ENCODE measurements at regions not wholly inside any gene's neighbourhood (a gene's known extent, or its start where the extent isn't known, plus 50 kb on each side); places are given as distances from the start of the nearest gene placed in this dataset.

- no peaks in the 10 kb centered on the region for H3K9me3 ChIP-seq (ENCODE audit: control insufficient read depth, insufficient read depth, low read length)
- H3K79me2 ChIP-seq (ENCODE audit: control insufficient read depth, low read length) = no peaks in the 10 kb centered on the region
- H3K27me3 ChIP-seq (ENCODE audit: control insufficient read depth, low read length) = no peaks in the 10 kb centered on the region
- no peaks in the 10 kb centered on the region for H4K20me1 ChIP-seq (ENCODE audit: control insufficient read depth, insufficient read depth, low read depth, low read length)
- H3K27ac ChIP-seq (ENCODE audit: low read depth, low read length) = no peak overlapping the region
- TF ChIP-seq EZH2phosphoT487 (IDR thresholded peaks at IDR 0.05; ENCODE audit: borderline replicate concordance, low read length) (no peak), CTCF (IDR thresholded peaks at IDR 0.05; ENCODE audit: low read depth, low read length, poor library complexity, severe bottlenecking) (no peak)
- no peaks in the 10 kb centered on the region for H3F3A ChIP-seq (ENCODE audit: control insufficient read depth, insufficient read depth)
- no peaks in the 10 kb centered on the region for H3K9me2 ChIP-seq (replicated peaks; ENCODE audit: control insufficient read depth, low read length)
- H3K4me2 ChIP-seq (ENCODE audit: low read length) = no peak overlapping the region
- H3K36me3 ChIP-seq (ENCODE audit: control insufficient read depth, low read length) = no peaks in the 10 kb centered on the region
- no peaks in the 10 kb centered on the region for H3K4me1 ChIP-seq (ENCODE audit: control insufficient read depth, low read length)
- no peak overlapping the region for H3K4me3 ChIP-seq (ENCODE audit: low read length)
Measured at GRCh38 chr14:43687921-43688320, 819.2 kb downstream of the FSCB start.

- Histone ChIP-seq H3K27me3 (ENCODE audit: control insufficient read depth, low read length) (no peaks in the 10 kb centered on the region), H3K4me2 (ENCODE audit: low read length) (no peak overlapping the region), H3K79me2 (ENCODE audit: control insufficient read depth, low read length) (no peaks in the 10 kb centered on the region), H3F3A (ENCODE audit: control insufficient read depth, insufficient read depth) (no peaks in the 10 kb centered on the region), H3K4me3 (ENCODE audit: low read length) (no peak overlapping the region), H3K27ac (ENCODE audit: low read depth, low read length) (no peak overlapping the region), H3K36me3 (ENCODE audit: control insufficient read depth, low read length) (no peaks in the 10 kb centered on the region), H3K9me3 (ENCODE audit: control insufficient read depth, insufficient read depth, low read length) (no peaks in the 10 kb centered on the region), H3K9me2 (replicated peaks; ENCODE audit: control insufficient read depth, low read length) (no peaks in the 10 kb centered on the region), H4K20me1 (ENCODE audit: control insufficient read depth, insufficient read depth, low read depth, low read length) (no peaks in the 10 kb centered on the region), H3K4me1 (ENCODE audit: control insufficient read depth, low read length) (no peaks in the 10 kb centered on the region)
- TF ChIP-seq EZH2phosphoT487 (IDR thresholded peaks at IDR 0.05; ENCODE audit: borderline replicate concordance, low read length) = no peak
- no peak for TF ChIP-seq CTCF (IDR thresholded peaks at IDR 0.05; ENCODE audit: low read depth, low read length, poor library complexity, severe bottlenecking)
Measured at GRCh38 chr14:43677581-43677980, 829.5 kb downstream of the FSCB start.

GRCh38 chr14:43674273-43674672, 832.8 kb downstream of the FSCB start:
- Histone ChIP-seq H3K4me1 (ENCODE audit: control insufficient read depth, low read length) (no peaks in the 10 kb centered on the region), H3K36me3 (ENCODE audit: control insufficient read depth, low read length) (no peaks in the 10 kb centered on the region), H4K20me1 (ENCODE audit: control insufficient read depth, insufficient read depth, low read depth, low read length) (no peaks in the 10 kb centered on the region), H3K79me2 (ENCODE audit: control insufficient read depth, low read length) (no peaks in the 10 kb centered on the region), H3K4me3 (ENCODE audit: low read length) (no peak overlapping the region), H3K9me3 (ENCODE audit: control insufficient read depth, insufficient read depth, low read length) (no peaks in the 10 kb centered on the region), H3K27ac (ENCODE audit: low read depth, low read length) (no peak overlapping the region), H3K9me2 (replicated peaks; ENCODE audit: control insufficient read depth, low read length) (no peaks in the 10 kb centered on the region), H3K27me3 (ENCODE audit: control insufficient read depth, low read length) (no peaks in the 10 kb centered on the region), H3K4me2 (ENCODE audit: low read length) (no peak overlapping the region), H3F3A (ENCODE audit: control insufficient read depth, insufficient read depth) (no peaks in the 10 kb centered on the region)
- TF ChIP-seq CTCF (IDR thresholded peaks at IDR 0.05; ENCODE audit: low read depth, low read length, poor library complexity, severe bottlenecking) (no peak), EZH2phosphoT487 (IDR thresholded peaks at IDR 0.05; ENCODE audit: borderline replicate concordance, low read length) (no peak)
